Prostate gland (tissue), 2 donors: ENCODE measurements at regions not wholly inside any gene's neighbourhood (a gene's known extent, or its start where the extent isn't known, plus 50 kb on each side); places are given as distances from the start of the nearest gene placed in this dataset.

ENCODE experiments used
- CTCF ChIP-seq, 4 experiments: fragments of 200-600 bp in 2 of 4; fragments of 450-650 bp in 2 of 4; sonication (generic) in 2 of 4; IDR thresholded peaks; 1 replicate in 3 of 4; 2 replicates in 1 of 4; pipeline ENCODE4 v1.5.1; 2016 to 2019; ENCODE audit warnings: antibody characterized with exemption in 4 of 4, mild to moderate bottlenecking in 2 of 4, moderate library complexity in 2 of 4
- POLR2A ChIP-seq: fragments of 450-650 bp; IDR thresholded peaks from one replicate; pipeline ENCODE4 v1.6.1; 2016; ENCODE audit warnings: antibody characterized with exemption, mild to moderate bottlenecking
- POLR2AphosphoS5 ChIP-seq: sonication (generic); formaldehyde crosslinking; IDR thresholded peaks from one replicate; pipeline ENCODE4 v1.6.1; 2017; ENCODE audit warnings: antibody characterized with exemption

- TF ChIP-seq CTCF (IDR thresholded peaks at IDR 0.05) (no peak), POLR2AphosphoS5 (no peak), POLR2A (no peak)
These were observed 352.9 kb upstream of the ROBO2 start for GRCh38 chr3:76687019-76687418.
